C4-2B (cell line): ENCODE measurements at regions not wholly inside any gene's neighbourhood (a gene's known extent, or its start where the extent isn't known, plus 50 kb on each side); places are given as distances from the start of the nearest gene placed in this dataset.

Experiments
- H3K27ac ChIP-seq: fragments of 450-650 bp; 2 replicates; pipeline ENCODE4 v1.5.1; 2017
- ZFX ChIP-seq: fragments of 450-650 bp; IDR thresholded peaks from 2 replicates; pipeline ENCODE4 v1.6.1; 2017
- TF ChIP-seq, protein P1 (sequence below): fragments of 450-650 bp; conservative IDR thresholded peaks from 2 replicates; pipeline ENCODE4 v1.5.1; 2017; ENCODE audit warnings: mild to moderate bottlenecking

DNA sequence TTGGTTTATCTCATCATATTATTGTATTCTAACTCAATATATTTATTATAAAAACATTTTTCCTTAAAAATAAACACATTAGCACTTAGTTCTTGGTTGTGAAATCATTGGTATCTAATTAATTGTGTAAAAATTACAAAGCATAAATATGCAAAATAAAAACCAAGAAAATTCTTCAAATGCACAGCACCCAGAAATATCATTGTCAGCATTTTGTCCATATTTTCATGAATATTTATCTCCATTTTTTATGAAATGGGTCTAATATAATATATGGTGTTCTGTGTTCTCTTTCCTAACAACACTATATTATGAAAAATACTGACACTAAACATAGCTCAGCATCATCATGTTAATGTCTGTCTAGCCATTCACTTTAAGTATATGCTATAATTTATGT is 877.8 kb upstream of the MAP3K7 start:
- TF ChIP-seq, protein P1, sequence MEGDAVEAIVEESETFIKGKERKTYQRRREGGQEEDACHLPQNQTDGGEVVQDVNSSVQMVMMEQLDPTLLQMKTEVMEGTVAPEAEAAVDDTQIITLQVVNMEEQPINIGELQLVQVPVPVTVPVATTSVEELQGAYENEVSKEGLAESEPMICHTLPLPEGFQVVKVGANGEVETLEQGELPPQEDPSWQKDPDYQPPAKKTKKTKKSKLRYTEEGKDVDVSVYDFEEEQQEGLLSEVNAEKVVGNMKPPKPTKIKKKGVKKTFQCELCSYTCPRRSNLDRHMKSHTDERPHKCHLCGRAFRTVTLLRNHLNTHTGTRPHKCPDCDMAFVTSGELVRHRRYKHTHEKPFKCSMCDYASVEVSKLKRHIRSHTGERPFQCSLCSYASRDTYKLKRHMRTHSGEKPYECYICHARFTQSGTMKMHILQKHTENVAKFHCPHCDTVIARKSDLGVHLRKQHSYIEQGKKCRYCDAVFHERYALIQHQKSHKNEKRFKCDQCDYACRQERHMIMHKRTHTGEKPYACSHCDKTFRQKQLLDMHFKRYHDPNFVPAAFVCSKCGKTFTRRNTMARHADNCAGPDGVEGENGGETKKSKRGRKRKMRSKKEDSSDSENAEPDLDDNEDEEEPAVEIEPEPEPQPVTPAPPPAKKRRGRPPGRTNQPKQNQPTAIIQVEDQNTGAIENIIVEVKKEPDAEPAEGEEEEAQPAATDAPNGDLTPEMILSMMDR, result no peak
- no peak for TF ChIP-seq ZFX
- H3K27ac ChIP-seq, result no peak overlapping the region

- no peak overlapping the region for H3K27ac ChIP-seq
- no peak for TF ChIP-seq ZFX
- TF ChIP-seq, protein P1, result no peak
Observed at GRCh38 chr6:91464201-91464600, 877.3 kb upstream of the MAP3K7 start.

DNA sequence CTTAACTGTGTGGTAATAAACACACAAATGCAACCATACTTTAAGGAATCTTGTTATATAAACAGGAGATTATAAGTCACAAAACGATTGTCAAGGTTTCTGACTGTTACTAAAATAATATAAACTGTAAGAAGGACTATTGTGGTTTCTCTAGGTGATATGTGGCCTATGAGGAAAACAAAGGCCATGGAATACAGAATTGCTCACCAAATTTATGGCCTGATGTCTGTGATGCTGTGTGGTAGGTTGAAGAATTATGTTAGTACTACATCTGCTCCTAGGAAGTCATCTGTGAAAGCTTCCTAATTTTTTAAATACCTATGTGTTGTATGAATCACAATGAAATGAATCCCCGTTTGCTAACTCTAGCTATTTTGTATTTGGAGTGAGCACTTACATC is 875.4 kb upstream of the MAP3K7 start:
- TF ChIP-seq, protein P1, result no peak
- TF ChIP-seq ZFX, result no peak

DNA sequence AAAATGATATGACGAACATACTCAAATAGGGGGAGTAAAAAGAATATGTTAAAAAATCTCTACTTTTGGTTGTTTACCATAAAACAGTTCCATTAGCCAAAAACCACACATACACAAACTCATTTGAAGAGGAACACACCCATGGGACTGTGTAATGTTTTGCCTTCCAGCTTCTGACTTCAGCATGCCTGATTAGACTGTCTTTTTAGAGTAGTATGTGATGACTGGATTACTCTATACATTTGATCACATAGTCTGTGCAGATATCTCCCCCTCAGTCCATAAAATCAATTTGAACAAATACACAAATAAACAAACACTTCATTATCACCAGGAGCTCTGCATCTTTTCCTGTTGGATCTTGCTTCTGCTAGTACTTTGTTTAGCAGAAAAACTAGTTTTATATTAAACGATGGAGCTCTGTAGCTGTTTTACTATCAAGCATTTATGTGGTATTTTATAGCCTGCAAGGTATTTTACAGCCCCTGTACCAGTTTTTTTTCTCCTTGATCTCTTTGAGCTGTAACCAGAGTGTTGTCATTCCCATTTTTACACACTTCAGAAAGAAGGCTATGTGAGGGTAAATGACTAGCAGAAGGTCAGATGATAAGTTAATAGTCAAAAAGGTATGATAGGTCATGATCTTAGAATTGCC is 866.5 kb upstream of the MAP3K7 start:
- H3K27ac ChIP-seq, result no peak overlapping the region
- no peak for TF ChIP-seq ZFX
- TF ChIP-seq, protein P1, result no peak

More for the DNA sequence above, 875.4 kb upstream of the MAP3K7 start:
- H3K27ac ChIP-seq, result no peak overlapping the region

GRCh38 chr6:91449539-91449938 is 862.7 kb upstream of the MAP3K7 start:
- no peak for TF ChIP-seq ZFX
- TF ChIP-seq, protein P1, result no peak
- no peak overlapping the region for H3K27ac ChIP-seq

- TF ChIP-seq, protein P1, result no peak
- TF ChIP-seq ZFX, result no peak
- H3K27ac ChIP-seq, result no peak overlapping the region
Observed at GRCh38 chr6:91447530-91448254, 860.8 kb upstream of the MAP3K7 start.

DNA sequence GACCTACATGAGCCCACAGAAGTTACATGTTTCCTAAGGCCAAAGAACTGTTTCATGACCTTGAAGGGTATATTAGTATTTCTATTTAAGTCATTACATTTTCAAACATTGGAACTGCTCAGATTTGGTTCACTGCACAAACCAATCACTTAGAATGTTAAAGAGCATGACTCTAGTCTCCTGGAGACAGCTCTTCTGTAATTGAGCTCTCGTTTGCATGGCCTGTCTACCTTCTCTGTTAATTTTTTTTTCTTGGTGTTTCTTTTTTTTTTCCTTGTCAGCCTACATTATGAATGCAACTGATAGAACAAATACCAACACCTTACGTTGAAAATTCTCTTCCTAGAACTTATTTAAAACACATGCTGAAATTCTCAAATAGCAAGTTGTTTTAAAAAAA is 860.2 kb upstream of the MAP3K7 start:
- H3K27ac ChIP-seq, result no peak overlapping the region
- TF ChIP-seq, protein P1, result no peak
- TF ChIP-seq ZFX, result no peak
